Adipocyte (in vitro differentiated cells): ENCODE measurements at regions not wholly inside any gene's neighbourhood (a gene's known extent, or its start where the extent isn't known, plus 50 kb on each side); places are given as distances from the start of the nearest gene placed in this dataset.

Source experiments
- DNase-seq: peaks from one replicate; pipeline ENCODE4 v3.0.0-alpha.2; 2015; ENCODE audit warnings: low read depth
- H3K27me3 ChIP-seq: replicated peaks from 2 replicates; pipeline ENCODE4 v1.7.0; 2013; ENCODE audit warnings: mild to moderate bottlenecking, low read length, moderate library complexity; ENCODE audit not compliant: control insufficient read depth, insufficient read depth
- H3K36me3 ChIP-seq: 2 replicates; pipeline ENCODE4 v1.7.0; 2013; ENCODE audit warnings: low read length, mild to moderate bottlenecking, moderate library complexity; ENCODE audit not compliant: control insufficient read depth, insufficient read depth, severe bottlenecking
- H3K4me1 ChIP-seq: 2 replicates; pipeline ENCODE4 v1.7.0; 2013; ENCODE audit warnings: mild to moderate bottlenecking, low read length, moderate library complexity; ENCODE audit not compliant: control insufficient read depth, insufficient read depth
- H3K4me3 ChIP-seq: 2 replicates; pipeline ENCODE4 v1.7.0; 2013; ENCODE audit warnings: mild to moderate bottlenecking, low read length, moderate library complexity
- H3K9ac ChIP-seq: 2 replicates; pipeline ENCODE4 v1.7.0; 2013; ENCODE audit warnings: mild to moderate bottlenecking, low read length, moderate library complexity
- H3K9me3 ChIP-seq: 2 replicates; pipeline ENCODE4 v1.7.0; 2013; ENCODE audit warnings: mild to moderate bottlenecking, low read length, moderate library complexity; ENCODE audit not compliant: control insufficient read depth

- H3K4me1 ChIP-seq: no peaks in the 10 kb centered on the region
- no peaks in the 10 kb centered on the region for H3K36me3 ChIP-seq
- no peak for DNase-seq
- no peaks in the 10 kb centered on the region for H3K9me3 ChIP-seq
- H3K9ac ChIP-seq: no peak overlapping the region
- no peak overlapping the region for H3K4me3 ChIP-seq
- H3K27me3 ChIP-seq: no peaks in the 10 kb centered on the region
Observed at GRCh38 chr19:31957711-31958110, 387.7 kb upstream of the ZNF507 start.

GRCh38 chr19:31959527-31960018 lies 385.8 kb upstream of the ZNF507 start:
- Histone ChIP-seq H3K9me3 (no peaks in the 10 kb centered on the region), H3K9ac (no peak overlapping the region), H3K4me1 (no peaks in the 10 kb centered on the region), H3K27me3 (peaks cover 2% of the 10 kb centered on the region), H3K36me3 (no peaks in the 10 kb centered on the region), H3K4me3 (no peak overlapping the region)
- DNase-seq: no peak

GRCh38 chr19:31960474-31960873 lies 384.9 kb upstream of the ZNF507 start:
- peaks cover 2% of the 10 kb centered on the region for H3K27me3 ChIP-seq

GRCh38 chr19:31961191-31961590 lies 384.2 kb upstream of the ZNF507 start:
- Histone ChIP-seq H3K27me3 (peaks cover 2% of the 10 kb centered on the region), H3K4me1 (no peaks in the 10 kb centered on the region), H3K9me3 (no peaks in the 10 kb centered on the region), H3K4me3 (no peak overlapping the region), H3K36me3 (no peaks in the 10 kb centered on the region), H3K9ac (no peak overlapping the region)
- no peak for DNase-seq

More at GRCh38 chr19:31960474-31960873, 384.9 kb upstream of the ZNF507 start:
- Histone ChIP-seq H3K36me3 (no peaks in the 10 kb centered on the region), H3K9me3 (no peaks in the 10 kb centered on the region), H3K9ac (no peak overlapping the region), H3K4me1 (no peaks in the 10 kb centered on the region), H3K4me3 (no peak overlapping the region)
- DNase-seq: no peak

- no peak overlapping the region for H3K4me3 ChIP-seq
- DNase-seq: no peak
Observed at GRCh38 chr19:31961667-31962066, 383.7 kb upstream of the ZNF507 start.

GRCh38 chr19:31962561-31962996 lies 382.8 kb upstream of the ZNF507 start:
- no peaks in the 10 kb centered on the region for H3K9me3 ChIP-seq
- peaks cover 2% of the 10 kb centered on the region for H3K27me3 ChIP-seq

More at GRCh38 chr19:31961667-31962066, 383.7 kb upstream of the ZNF507 start:
- no peak overlapping the region for H3K9ac ChIP-seq
- no peaks in the 10 kb centered on the region for H3K36me3 ChIP-seq
- H3K9me3 ChIP-seq: no peaks in the 10 kb centered on the region
- H3K27me3 ChIP-seq: peaks cover 2% of the 10 kb centered on the region
- no peaks in the 10 kb centered on the region for H3K4me1 ChIP-seq

GRCh38 chr19:31963746-31964145 lies 381.7 kb upstream of the ZNF507 start:
- H3K9me3 ChIP-seq: no peaks in the 10 kb centered on the region
- peaks cover 6% of the 10 kb centered on the region for H3K27me3 ChIP-seq
- no peak overlapping the region for H3K4me3 ChIP-seq
- no peaks in the 10 kb centered on the region for H3K36me3 ChIP-seq
- DNase-seq: no peak
- H3K4me1 ChIP-seq: no peaks in the 10 kb centered on the region
- no peak overlapping the region for H3K9ac ChIP-seq

More at GRCh38 chr19:31962561-31962996, 382.8 kb upstream of the ZNF507 start:
- H3K4me3 ChIP-seq: no peak overlapping the region
- H3K36me3 ChIP-seq: no peaks in the 10 kb centered on the region
- H3K4me1 ChIP-seq: no peaks in the 10 kb centered on the region
- DNase-seq: no peak
- no peak overlapping the region for H3K9ac ChIP-seq

- Histone ChIP-seq H3K4me1 (no peaks in the 10 kb centered on the region), H3K9ac (no peak overlapping the region), H3K27me3 (peaks cover 4% of the 10 kb centered on the region), H3K36me3 (no peaks in the 10 kb centered on the region), H3K9me3 (no peaks in the 10 kb centered on the region), H3K4me3 (no peak overlapping the region)
- DNase-seq: no peak
Observed at GRCh38 chr19:31969016-31969415, 376.4 kb upstream of the ZNF507 start.

GRCh38 chr19:31970027-31970461 lies 375.4 kb upstream of the ZNF507 start:
- no peaks in the 10 kb centered on the region for H3K4me1 ChIP-seq
- H3K9ac ChIP-seq: no peak overlapping the region
- H3K9me3 ChIP-seq: no peaks in the 10 kb centered on the region
- H3K27me3 ChIP-seq: peaks cover 4% of the 10 kb centered on the region
- H3K4me3 ChIP-seq: no peak overlapping the region
- H3K36me3 ChIP-seq: no peaks in the 10 kb centered on the region
- no peak for DNase-seq

- no peaks in the 10 kb centered on the region for H3K9me3 ChIP-seq
- no peak overlapping the region for H3K9ac ChIP-seq
- no peak for DNase-seq
- no peaks in the 10 kb centered on the region for H3K36me3 ChIP-seq
- H3K27me3 ChIP-seq: no peaks in the 10 kb centered on the region
- no peaks in the 10 kb centered on the region for H3K4me1 ChIP-seq
- no peak overlapping the region for H3K4me3 ChIP-seq
Observed at GRCh38 chr19:31974290-31974689, 371.1 kb upstream of the ZNF507 start.

GRCh38 chr19:31974941-31975340 lies 370.5 kb upstream of the ZNF507 start:
- H3K9ac ChIP-seq: no peak overlapping the region
- DNase-seq: no peak
- no peaks in the 10 kb centered on the region for H3K27me3 ChIP-seq
- no peaks in the 10 kb centered on the region for H3K36me3 ChIP-seq
- H3K4me1 ChIP-seq: no peaks in the 10 kb centered on the region
- no peaks in the 10 kb centered on the region for H3K9me3 ChIP-seq
- no peak overlapping the region for H3K4me3 ChIP-seq

- no peaks in the 10 kb centered on the region for H3K27me3 ChIP-seq
- no peak overlapping the region for H3K9ac ChIP-seq
- H3K36me3 ChIP-seq: no peaks in the 10 kb centered on the region
- no peaks in the 10 kb centered on the region for H3K4me1 ChIP-seq
- H3K4me3 ChIP-seq: no peak overlapping the region
- no peaks in the 10 kb centered on the region for H3K9me3 ChIP-seq
- DNase-seq: no peak
Observed at GRCh38 chr19:31975461-31975860, 369.9 kb upstream of the ZNF507 start.
